ENCODE measurements at regions not wholly inside any gene's neighbourhood (a gene's known extent, or its start where the extent isn't known, plus 50 kb on each side); places are given as distances from the start of the nearest gene placed in this dataset.

DNA sequence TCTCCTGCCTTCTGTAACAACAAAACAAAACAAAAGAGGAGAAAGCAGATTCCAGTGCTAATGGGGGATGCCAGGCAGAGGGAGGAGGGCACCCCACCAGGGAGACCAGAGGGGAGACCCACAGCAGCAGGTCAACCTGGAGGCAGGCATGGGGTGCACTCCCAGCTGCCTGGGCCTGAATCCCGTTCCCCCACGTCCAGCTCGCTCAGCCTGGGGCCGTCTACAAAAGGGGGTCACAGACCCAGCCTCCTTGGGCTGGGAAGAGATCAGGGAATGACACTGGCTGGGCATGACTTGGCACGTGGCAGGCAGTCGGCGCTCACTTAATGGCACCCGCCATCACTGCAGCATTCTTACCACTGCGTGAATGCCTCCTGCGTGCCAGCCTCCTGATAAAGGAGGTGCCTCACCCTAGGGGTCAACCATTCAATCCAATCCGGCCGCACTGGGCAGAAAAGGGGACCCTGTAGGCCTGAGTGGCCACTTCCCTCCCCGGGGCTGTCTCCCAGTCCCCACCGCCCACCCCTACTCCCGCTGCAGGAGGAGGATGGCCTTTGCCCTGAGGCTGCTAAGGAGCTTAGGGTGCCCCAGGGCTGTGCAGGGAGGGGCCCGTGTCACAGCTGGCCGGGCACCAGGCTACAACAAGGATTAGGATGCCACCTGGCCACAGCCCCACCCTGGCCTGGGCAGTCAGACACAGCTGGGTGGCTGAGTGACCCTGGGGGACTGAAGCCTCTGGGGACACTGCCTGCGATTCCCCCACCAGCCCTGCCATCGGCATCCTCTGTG lies 87.5 kb downstream of the NCOR2 start:
- Histone ChIP-seq H3K27ac (ENCODE audit: low read depth, low read length) (no peak overlapping the region; the same call in 1 of the 2 replicates), H3K9ac (ENCODE audit: low read depth, low read length) (no peak overlapping the region), H3K27me3 (ENCODE audit: insufficient read depth, low read length) (no peaks in the 10 kb centered on the region), H3K9me3 (ENCODE audit: insufficient read depth, low read depth, low read length) (no peaks in the 10 kb centered on the region), H3K36me3 (ENCODE audit: insufficient read depth, low read length) (peaks cover 56% of the 10 kb centered on the region), H3K4me1 (ENCODE audit: insufficient read depth, low read length) (no peaks in the 10 kb centered on the region), H3K4me3 (ENCODE audit: low read length) (no peak overlapping the region)
- 92% methylated on average over 19 of the region's 19 CpGs for WGBS

- peaks cover 58% of the 10 kb centered on the region for H3K36me3 ChIP-seq (ENCODE audit: insufficient read depth, low read length)
- WGBS, result 94% methylated on average over 42 of the region's 42 CpGs
- H3K27ac ChIP-seq (ENCODE audit: low read depth, low read length), result no peak overlapping the region
- H3K9ac ChIP-seq (ENCODE audit: low read depth, low read length), result no peak overlapping the region
- no peak overlapping the region for H3K4me3 ChIP-seq (ENCODE audit: low read length)
- H3K27me3 ChIP-seq (ENCODE audit: insufficient read depth, low read length), result no peaks in the 10 kb centered on the region
- H3K9me3 ChIP-seq (ENCODE audit: insufficient read depth, low read depth, low read length), result peaks cover under 1% of the 10 kb centered on the region; the same call in 1 of the 2 replicates
- H3K4me1 ChIP-seq (ENCODE audit: insufficient read depth, low read length), result no peaks in the 10 kb centered on the region
These were observed 88.3 kb downstream of the NCOR2 start for GRCh38 chr12:124478985-124479645.

GRCh38 chr12:124478416-124478815 lies 89.0 kb downstream of the NCOR2 start:
- Histone ChIP-seq H3K9me3 (ENCODE audit: insufficient read depth, low read depth, low read length) (peaks cover 6% of the 10 kb centered on the region; the same call in 1 of the 2 replicates), H3K9ac (ENCODE audit: low read depth, low read length) (no peak overlapping the region), H3K4me3 (ENCODE audit: low read length) (no peak overlapping the region), H3K27ac (ENCODE audit: low read depth, low read length) (no peak overlapping the region), H3K4me1 (ENCODE audit: insufficient read depth, low read length) (no peaks in the 10 kb centered on the region), H3K27me3 (ENCODE audit: insufficient read depth, low read length) (no peaks in the 10 kb centered on the region), H3K36me3 (ENCODE audit: insufficient read depth, low read length) (peaks cover 58% of the 10 kb centered on the region)
- 91% methylated on average over 9 of the region's 9 CpGs for WGBS

DNA sequence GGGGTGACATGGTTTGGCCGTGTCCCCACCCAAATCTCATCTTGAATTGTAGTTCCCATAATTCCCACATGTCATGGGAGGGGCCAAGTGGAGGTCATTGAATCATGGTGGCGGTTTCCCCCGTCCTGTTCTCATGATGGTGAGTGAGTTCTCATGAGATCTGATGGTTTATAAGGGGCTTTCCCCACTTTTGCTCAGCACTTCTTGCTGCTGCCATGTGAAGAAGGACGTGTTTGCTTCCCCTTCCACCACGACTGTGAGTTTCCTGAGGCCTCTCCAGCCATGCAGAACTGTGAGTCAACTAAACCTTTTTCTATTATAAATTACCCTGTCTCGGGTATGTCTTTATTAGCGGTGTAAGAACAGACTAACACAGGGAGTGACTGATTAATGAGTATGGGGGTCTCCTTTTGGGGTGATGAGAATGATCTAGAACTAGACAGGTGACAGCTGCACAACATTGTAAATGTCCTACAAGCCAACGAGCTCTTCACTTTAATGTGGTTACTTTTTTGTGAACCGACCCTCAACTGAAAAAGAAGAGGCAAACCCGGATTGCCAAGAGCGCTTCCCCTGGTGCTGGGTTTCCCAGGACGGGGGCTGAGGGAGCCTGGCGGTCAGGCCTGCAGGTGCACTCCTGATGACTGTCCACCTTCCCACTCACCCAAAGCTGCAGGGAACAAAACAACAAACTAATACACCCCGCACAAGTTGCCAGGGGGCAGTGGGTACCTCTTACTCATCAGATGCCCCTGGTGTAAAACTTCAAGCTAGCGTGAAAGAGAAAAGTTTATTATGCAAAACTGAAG lies 90.1 kb downstream of the NCOR2 start:
- H3K27ac ChIP-seq (ENCODE audit: low read depth, low read length), result no peak overlapping the region
- H3K9ac ChIP-seq (ENCODE audit: low read depth, low read length), result no peak overlapping the region
- no peak overlapping the region for H3K4me3 ChIP-seq (ENCODE audit: low read length)
- 96% methylated on average over 15 of the region's 15 CpGs for WGBS
- no peaks in the 10 kb centered on the region for H3K27me3 ChIP-seq (ENCODE audit: insufficient read depth, low read length)
- no peaks in the 10 kb centered on the region for H3K4me1 ChIP-seq (ENCODE audit: insufficient read depth, low read length)
- peaks cover 11% of the 10 kb centered on the region; the same call in 1 of the 2 replicates for H3K9me3 ChIP-seq (ENCODE audit: insufficient read depth, low read depth, low read length)
- peaks cover 63% of the 10 kb centered on the region for H3K36me3 ChIP-seq (ENCODE audit: insufficient read depth, low read length)

- Histone ChIP-seq H3K27ac (ENCODE audit: low read depth, low read length) (no peak overlapping the region), H3K36me3 (ENCODE audit: insufficient read depth, low read length) (peaks cover 76% of the 10 kb centered on the region), H3K4me3 (ENCODE audit: low read length) (no peak overlapping the region), H3K9me3 (ENCODE audit: insufficient read depth, low read depth, low read length) (peaks cover 13% of the 10 kb centered on the region; the same call in 1 of the 2 replicates), H3K4me1 (ENCODE audit: insufficient read depth, low read length) (no peaks in the 10 kb centered on the region), H3K27me3 (ENCODE audit: insufficient read depth, low read length) (no peaks in the 10 kb centered on the region), H3K9ac (ENCODE audit: low read depth, low read length) (no peak overlapping the region)
- WGBS, result 96% methylated on average over 10 of the region's 10 CpGs
These were observed 91.4 kb downstream of the NCOR2 start for GRCh38 chr12:124476011-124476400.

DNA sequence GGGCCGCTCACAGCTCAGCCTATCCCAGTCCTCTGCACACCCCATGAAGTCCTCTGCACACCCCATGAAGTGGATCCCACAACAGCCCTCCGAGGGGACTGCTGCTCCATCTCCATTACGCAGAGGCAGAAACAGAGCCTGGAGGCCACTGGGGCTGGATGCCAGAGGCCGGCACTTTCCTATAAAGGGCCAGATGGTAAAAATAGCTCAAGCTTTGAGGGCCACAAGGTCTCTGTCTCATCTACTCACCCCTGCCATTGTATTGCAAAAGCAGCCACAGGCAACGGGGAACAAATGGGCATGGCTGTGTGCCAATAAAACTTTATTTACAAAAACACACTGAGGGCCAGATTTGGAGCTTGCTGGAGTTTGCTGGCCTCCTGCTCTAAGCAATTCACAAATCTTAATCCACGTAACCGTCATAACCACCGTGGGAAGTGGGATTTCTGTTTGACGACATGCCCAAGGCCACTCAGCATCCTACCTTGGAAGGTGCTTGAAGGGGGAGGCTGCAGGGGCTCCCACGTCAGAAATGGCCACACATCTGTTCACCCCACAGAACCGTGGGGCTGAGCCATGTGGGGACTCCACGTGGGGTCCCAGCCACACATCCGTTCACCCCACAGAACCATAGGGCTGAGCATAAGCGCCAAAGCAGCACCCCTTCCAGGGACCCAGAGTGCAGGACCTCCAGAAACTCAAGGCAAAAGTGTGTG lies 92.0 kb downstream of the NCOR2 start:
- Histone ChIP-seq H3K4me3 (ENCODE audit: low read length) (no peak overlapping the region), H3K9ac (ENCODE audit: low read depth, low read length) (no peak overlapping the region), H3K27ac (ENCODE audit: low read depth, low read length) (no peak overlapping the region), H3K9me3 (ENCODE audit: insufficient read depth, low read depth, low read length) (peaks cover 13% of the 10 kb centered on the region; the same call in 1 of the 2 replicates), H3K4me1 (ENCODE audit: insufficient read depth, low read length) (no peaks in the 10 kb centered on the region), H3K27me3 (ENCODE audit: insufficient read depth, low read length) (no peaks in the 10 kb centered on the region), H3K36me3 (ENCODE audit: insufficient read depth, low read length) (peaks cover 82% of the 10 kb centered on the region)
- 92% methylated on average over 14 of the region's 14 CpGs for WGBS

DNA sequence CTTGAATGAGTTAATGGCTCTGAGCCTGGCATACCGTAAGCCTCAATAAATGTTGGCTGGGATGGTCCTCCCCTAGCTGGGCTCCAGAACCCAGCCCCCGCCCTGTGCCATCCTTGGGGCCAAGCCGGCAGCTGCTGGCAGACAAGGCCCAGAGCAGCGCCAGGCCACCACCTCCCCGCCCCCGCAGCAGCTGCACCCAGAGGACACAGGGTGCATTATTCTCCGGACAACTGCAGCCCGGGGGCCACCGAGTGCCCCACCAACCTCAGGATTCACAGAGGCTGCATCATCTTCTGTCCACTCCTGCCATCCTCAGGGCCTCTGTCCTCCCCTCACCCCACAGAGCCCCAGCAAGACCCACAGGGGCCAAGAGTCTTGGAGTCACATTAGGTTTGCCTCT lies 92.7 kb downstream of the NCOR2 start:
- WGBS, result 98% methylated on average over 9 of the region's 9 CpGs
- Histone ChIP-seq H3K4me3 (ENCODE audit: low read length) (no peak overlapping the region), H3K4me1 (ENCODE audit: insufficient read depth, low read length) (no peaks in the 10 kb centered on the region), H3K9me3 (ENCODE audit: insufficient read depth, low read depth, low read length) (peaks cover 13% of the 10 kb centered on the region; the same call in 1 of the 2 replicates), H3K36me3 (ENCODE audit: insufficient read depth, low read length) (peaks cover 85% of the 10 kb centered on the region), H3K27me3 (ENCODE audit: insufficient read depth, low read length) (no peaks in the 10 kb centered on the region), H3K9ac (ENCODE audit: low read depth, low read length) (no peak overlapping the region), H3K27ac (ENCODE audit: low read depth, low read length) (no peak overlapping the region)

- Histone ChIP-seq H3K9me3 (ENCODE audit: insufficient read depth, low read depth, low read length) (peaks cover 13% of the 10 kb centered on the region; the same call in 1 of the 2 replicates), H3K36me3 (ENCODE audit: insufficient read depth, low read length) (peaks cover 85% of the 10 kb centered on the region), H3K4me3 (ENCODE audit: low read length) (no peak overlapping the region), H3K9ac (ENCODE audit: low read depth, low read length) (no peak overlapping the region), H3K27ac (ENCODE audit: low read depth, low read length) (no peak overlapping the region), H3K4me1 (ENCODE audit: insufficient read depth, low read length) (no peaks in the 10 kb centered on the region), H3K27me3 (ENCODE audit: insufficient read depth, low read length) (no peaks in the 10 kb centered on the region)
- WGBS, result 96% methylated on average over 14 of the region's 14 CpGs
These were observed 94.6 kb downstream of the NCOR2 start for GRCh38 chr12:124472690-124473279.

- Histone ChIP-seq H3K4me1 (ENCODE audit: insufficient read depth, low read length) (no peaks in the 10 kb centered on the region), H3K9ac (ENCODE audit: low read depth, low read length) (no peak overlapping the region), H3K4me3 (ENCODE audit: low read length) (no peak overlapping the region), H3K36me3 (ENCODE audit: insufficient read depth, low read length) (peaks cover 77% of the 10 kb centered on the region), H3K9me3 (ENCODE audit: insufficient read depth, low read depth, low read length) (peaks cover 13% of the 10 kb centered on the region; the same call in 1 of the 2 replicates), H3K27me3 (ENCODE audit: insufficient read depth, low read length) (no peaks in the 10 kb centered on the region), H3K27ac (ENCODE audit: low read depth, low read length) (no peak overlapping the region)
- 97% methylated on average over 2 of the region's 2 CpGs for WGBS
These were observed 95.6 kb downstream of the NCOR2 start for GRCh38 chr12:124471828-124472227.

GRCh38 chr12:124470806-124471205 lies 96.6 kb downstream of the NCOR2 start:
- Histone ChIP-seq H3K9me3 (ENCODE audit: insufficient read depth, low read depth, low read length) (peaks cover 13% of the 10 kb centered on the region; the same call in 1 of the 2 replicates), H3K9ac (ENCODE audit: low read depth, low read length) (no peak overlapping the region), H3K4me1 (ENCODE audit: insufficient read depth, low read length) (no peaks in the 10 kb centered on the region), H3K27ac (ENCODE audit: low read depth, low read length) (no peak overlapping the region), H3K36me3 (ENCODE audit: insufficient read depth, low read length) (peaks cover 77% of the 10 kb centered on the region), H3K27me3 (ENCODE audit: insufficient read depth, low read length) (no peaks in the 10 kb centered on the region), H3K4me3 (ENCODE audit: low read length) (no peak overlapping the region)
- WGBS, result 96% methylated on average over 10 of the region's 10 CpGs

All from HUES64 (cell line).